ENCODE measurements at regions not wholly inside any gene's neighbourhood (a gene's known extent, or its start where the extent isn't known, plus 50 kb on each side); places are given as distances from the start of the nearest gene placed in this dataset.

GRCh38 chrX:65841263-65841662, 173.8 kb downstream of the MSN start:
- TF ChIP-seq CTCF (IDR thresholded peaks at IDR 0.05; ENCODE audit: borderline replicate concordance, extremely low read depth, low read length, poor library complexity, severe bottlenecking) (no peak), EZH2 (IDR thresholded peaks at IDR 0.05; ENCODE audit: borderline replicate concordance, low read depth, low read length, severe bottlenecking) (no peak)
